ENCODE measurements at regions not wholly inside any gene's neighbourhood (a gene's known extent, or its start where the extent isn't known, plus 50 kb on each side); places are given as distances from the start of the nearest gene placed in this dataset.
"Not testable (repeated sequence)": the region's sequence is repeated elsewhere in the genome, so short reads cannot be mapped to it uniquely, and the experiment has no call there.

- H3K79me1 ChIP-seq (ENCODE audit: low read depth, low read length); H4K91ac ChIP-seq (replicated peaks; ENCODE audit: insufficient read length, low read length); H3K4me1 ChIP-seq (replicated peaks in 1 of 4; ENCODE audit: control insufficient read depth in 3 of 4, insufficient read depth in 4 of 4, low read length in 3 of 4); H4K20me1 ChIP-seq (replicated peaks in 1 of 2; ENCODE audit: control insufficient read depth in 1 of 2, insufficient read depth in 2 of 2, low read length in 2 of 2); H3K9ac ChIP-seq (replicated peaks in 1 of 4; ENCODE audit: extremely low read depth in 1 of 4, low read depth in 3 of 4, low read length in 3 of 4); H2BK20ac ChIP-seq (ENCODE audit: low read length); H3K27ac ChIP-seq (ENCODE audit: low read depth, low read length); H2BK12ac ChIP-seq (ENCODE audit: low read depth, low read length); H3K14ac ChIP-seq (ENCODE audit: insufficient read length); H2AK5ac ChIP-seq (ENCODE audit: low read depth, low read length); H3K27me3 ChIP-seq (replicated peaks in 1 of 4; ENCODE audit: control insufficient read depth in 3 of 4, extremely low read depth in 1 of 4, insufficient read depth in 3 of 4, low read length in 3 of 4); H3K36me3 ChIP-seq (ENCODE audit: control insufficient read depth in 2 of 4, insufficient read depth in 4 of 4, low read length in 3 of 4); H3K56ac ChIP-seq (replicated peaks; ENCODE audit: insufficient read length, low read depth, low read length); H2BK120ac ChIP-seq (replicated peaks; ENCODE audit: low read depth, low read length); H3K23ac ChIP-seq (ENCODE audit: insufficient read length); H3K23me2 ChIP-seq (ENCODE audit: low read depth, low read length); H3K4me3 ChIP-seq (ENCODE audit: extremely low read depth in 1 of 4, insufficient read depth in 2 of 4, low read depth in 3 of 4, low read length in 4 of 4); H3K4me2 ChIP-seq (ENCODE audit: insufficient read depth in 1 of 2, low read depth in 2 of 2, low read length in 2 of 2); DNase-seq (ENCODE audit: low read depth in 1 of 2, low spot score in 2 of 2); FAIRE-seq; H4K5ac ChIP-seq (ENCODE audit: insufficient read length, low read depth, low read length); POLR2A ChIA-PET (ENCODE audit: partially characterized antibody); H2AFZ ChIP-seq (ENCODE audit: low read length); CTCF ChIA-PET (ENCODE audit: partially characterized antibody); H3K9me3 ChIP-seq (ENCODE audit: insufficient read depth in 2 of 2, low read depth in 1 of 2, low read length in 1 of 2); H2BK5ac ChIP-seq (ENCODE audit: low read depth, low read length); H2BK15ac ChIP-seq (ENCODE audit: low read length); H4K8ac ChIP-seq (ENCODE audit: extremely low read depth, insufficient read depth, low read length); H3K4ac ChIP-seq (replicated peaks; ENCODE audit: insufficient read length, low read depth, low read length); H3K79me2 ChIP-seq (ENCODE audit: control insufficient read depth in 1 of 2, insufficient read depth in 2 of 2, low read length in 2 of 2); H3K18ac ChIP-seq (ENCODE audit: extremely low read depth, low read length): not testable (repeated sequence)
- 97% methylated on average over 3 of the region's 3 CpGs; no CpG with 5 or more reads in 1 of the 2 experiments for WGBS, 2 experiments (ENCODE audit: extremely low coverage in 1 of 2, insufficient coverage in 1 of 2, insufficient read length in 1 of 2, insufficient replicate concordance in 2 of 2, low coverage in 1 of 2, low lambda C conversion rate in 2 of 2, missing lambda C conversion rate in 1 of 2)
Observed at GRCh38 chrX:137797926-137798325, 232.0 kb downstream of the ZIC3 start.
